ENCODE measurements at regions not wholly inside any gene's neighbourhood (a gene's known extent, or its start where the extent isn't known, plus 50 kb on each side); places are given as distances from the start of the nearest gene placed in this dataset.
"Not testable (repeated sequence)": the region's sequence is repeated elsewhere in the genome, so short reads cannot be mapped to it uniquely, and the experiment has no call there.

GRCh38 chrX:737021-737420, 106.4 kb downstream of the SHOX start:
- H3K27me3 ChIP-seq (ENCODE audit: control insufficient read depth in 3 of 3, insufficient read depth in 3 of 3, low read depth in 1 of 3, low read length in 3 of 3); H3K27ac ChIP-seq (replicated peaks; ENCODE audit: low read length); H3K4ac ChIP-seq (ENCODE audit: low read length); DNase-seq (ENCODE audit: low spot score); H2BK12ac ChIP-seq (ENCODE audit: low read length); H3K36me3 ChIP-seq (replicated peaks in 1 of 2; ENCODE audit: control insufficient read depth in 2 of 2, insufficient read depth in 2 of 2, low read length in 2 of 2); H3K4me2 ChIP-seq (ENCODE audit: insufficient read depth, low read length, poor library complexity, severe bottlenecking); H3K9me3 ChIP-seq (replicated peaks in 1 of 2; ENCODE audit: control insufficient read depth in 2 of 2, insufficient read depth in 1 of 2, low read depth in 1 of 2, low read length in 2 of 2); H4K8ac ChIP-seq (ENCODE audit: low read depth, low read length); H2BK120ac ChIP-seq (ENCODE audit: low read depth, low read length); H3K4me3 ChIP-seq (ENCODE audit: low read length in 2 of 2); H2BK5ac ChIP-seq (ENCODE audit: low read length); H3K79me1 ChIP-seq (ENCODE audit: low read depth, low read length); H2AK5ac ChIP-seq (ENCODE audit: low read depth, low read length); H3K18ac ChIP-seq (ENCODE audit: low read length); H3K23ac ChIP-seq (ENCODE audit: low read depth, low read length, poor library complexity); H2AFZ ChIP-seq (ENCODE audit: low read length); H3K14ac ChIP-seq (ENCODE audit: low read length); H2BK15ac ChIP-seq (ENCODE audit: low read length); H3K9ac ChIP-seq (ENCODE audit: low read depth, low read length, poor library complexity); H3K4me1 ChIP-seq (ENCODE audit: control insufficient read depth in 2 of 2, insufficient read depth in 1 of 2, low read depth in 1 of 2, low read length in 2 of 2): not testable (repeated sequence)
- no CpG with 5 or more reads among the region's 3 CpGs for WGBS, 2 donors (ENCODE audit: extremely low coverage in 2 of 2, insufficient read length in 2 of 2, insufficient replicate concordance in 1 of 2)
- H4K91ac ChIP-seq (ENCODE audit: low read depth, low read length, poor library complexity) = peak overlapping the region; percentile 31

- H3K36me3 ChIP-seq (replicated peaks in 1 of 2; ENCODE audit: control insufficient read depth in 2 of 2, insufficient read depth in 2 of 2, low read length in 2 of 2) = no peaks in the 10 kb centered on the region
- H3K18ac ChIP-seq (ENCODE audit: low read length) = peak overlapping the region; percentile 74
- H3K27ac ChIP-seq (replicated peaks; ENCODE audit: low read length) = no peak overlapping the region
- H2BK5ac ChIP-seq (ENCODE audit: low read length) = no peak overlapping the region
- no peak overlapping the region for H3K4me2 ChIP-seq (ENCODE audit: insufficient read depth, low read length, poor library complexity, severe bottlenecking)
- H3K23ac ChIP-seq (ENCODE audit: low read depth, low read length, poor library complexity) = no peak overlapping the region
- no peak overlapping the region for H2BK12ac ChIP-seq (ENCODE audit: low read length)
- no peak for DNase-seq (ENCODE audit: low spot score)
- H3K27me3 ChIP-seq (ENCODE audit: control insufficient read depth in 3 of 3, insufficient read depth in 3 of 3, low read depth in 1 of 3, low read length in 3 of 3) = no peaks in the 10 kb centered on the region
- H3K4me3 ChIP-seq (ENCODE audit: low read length in 2 of 2) = no peak overlapping the region
- H2AK5ac ChIP-seq (ENCODE audit: low read depth, low read length) = no peak overlapping the region
- peak overlapping the region; percentile 58 for H3K14ac ChIP-seq (ENCODE audit: low read length)
- no peaks in the 10 kb centered on the region for H3K79me1 ChIP-seq (ENCODE audit: low read depth, low read length)
- no CpG with 5 or more reads among the region's 17 CpGs for WGBS, 2 donors (ENCODE audit: extremely low coverage in 2 of 2, insufficient read length in 2 of 2, insufficient replicate concordance in 1 of 2)
- H3K9ac ChIP-seq (ENCODE audit: low read depth, low read length, poor library complexity) = no peak overlapping the region
- no peak overlapping the region for H4K8ac ChIP-seq (ENCODE audit: low read depth, low read length)
- no peak overlapping the region for H2BK120ac ChIP-seq (ENCODE audit: low read depth, low read length)
- no peaks in the 10 kb centered on the region for H3K4me1 ChIP-seq (ENCODE audit: control insufficient read depth in 2 of 2, insufficient read depth in 1 of 2, low read depth in 1 of 2, low read length in 2 of 2)
- no peak overlapping the region for H3K4ac ChIP-seq (ENCODE audit: low read length)
- H2AFZ ChIP-seq (ENCODE audit: low read length) = peak overlapping the region; percentile 45
- no peak overlapping the region for H4K91ac ChIP-seq (ENCODE audit: low read depth, low read length, poor library complexity)
- no peaks in the 10 kb centered on the region for H3K9me3 ChIP-seq (replicated peaks in 1 of 2; ENCODE audit: control insufficient read depth in 2 of 2, insufficient read depth in 1 of 2, low read depth in 1 of 2, low read length in 2 of 2)
- no peak overlapping the region for H2BK15ac ChIP-seq (ENCODE audit: low read length)
Measured at GRCh38 chrX:734362-734761, 103.8 kb downstream of the SHOX start.

GRCh38 chrX:733961-734360, 103.4 kb downstream of the SHOX start:
- H2BK120ac ChIP-seq (ENCODE audit: low read depth, low read length) = no peak overlapping the region
- no peaks in the 10 kb centered on the region for H3K4me1 ChIP-seq (ENCODE audit: control insufficient read depth in 2 of 2, insufficient read depth in 1 of 2, low read depth in 1 of 2, low read length in 2 of 2)
- no peaks in the 10 kb centered on the region for H3K36me3 ChIP-seq (replicated peaks in 1 of 2; ENCODE audit: control insufficient read depth in 2 of 2, insufficient read depth in 2 of 2, low read length in 2 of 2)
- no peak overlapping the region for H2BK5ac ChIP-seq (ENCODE audit: low read length)
- H2AFZ ChIP-seq (ENCODE audit: low read length) = no peak overlapping the region
- H3K4ac ChIP-seq (ENCODE audit: low read length) = no peak overlapping the region
- no peak overlapping the region for H2AK5ac ChIP-seq (ENCODE audit: low read depth, low read length)
- H3K27me3 ChIP-seq (ENCODE audit: control insufficient read depth in 3 of 3, insufficient read depth in 3 of 3, low read depth in 1 of 3, low read length in 3 of 3) = no peaks in the 10 kb centered on the region
- H4K8ac ChIP-seq (ENCODE audit: low read depth, low read length) = no peak overlapping the region
- H3K23ac ChIP-seq (ENCODE audit: low read depth, low read length, poor library complexity) = no peak overlapping the region
- H2BK15ac ChIP-seq (ENCODE audit: low read length) = no peak overlapping the region
- H3K18ac ChIP-seq (ENCODE audit: low read length) = no peak overlapping the region
- no peak overlapping the region for H3K4me3 ChIP-seq (ENCODE audit: low read length in 2 of 2)
- H3K27ac ChIP-seq (replicated peaks; ENCODE audit: low read length) = no peak overlapping the region
- no peak overlapping the region for H3K14ac ChIP-seq (ENCODE audit: low read length)
- H3K9me3 ChIP-seq (replicated peaks in 1 of 2; ENCODE audit: control insufficient read depth in 2 of 2, insufficient read depth in 1 of 2, low read depth in 1 of 2, low read length in 2 of 2) = no peaks in the 10 kb centered on the region
- no CpG with 5 or more reads among the region's 9 CpGs for WGBS, 2 donors (ENCODE audit: extremely low coverage in 2 of 2, insufficient read length in 2 of 2, insufficient replicate concordance in 1 of 2)
- H3K9ac ChIP-seq (ENCODE audit: low read depth, low read length, poor library complexity) = no peak overlapping the region
- no peak for DNase-seq (ENCODE audit: low spot score)
- H2BK12ac ChIP-seq (ENCODE audit: low read length) = no peak overlapping the region
- H3K79me1 ChIP-seq (ENCODE audit: low read depth, low read length) = no peaks in the 10 kb centered on the region
- no peak overlapping the region for H3K4me2 ChIP-seq (ENCODE audit: insufficient read depth, low read length, poor library complexity, severe bottlenecking)
- H4K91ac ChIP-seq (ENCODE audit: low read depth, low read length, poor library complexity) = no peak overlapping the region

- Histone ChIP-seq H3K36me3 (replicated peaks in 1 of 2; ENCODE audit: control insufficient read depth in 2 of 2, insufficient read depth in 2 of 2, low read length in 2 of 2) (no peaks in the 10 kb centered on the region), H4K8ac (ENCODE audit: low read depth, low read length) (no peak overlapping the region), H3K9ac (ENCODE audit: low read depth, low read length, poor library complexity) (no peak overlapping the region), H3K9me3 (replicated peaks in 1 of 2; ENCODE audit: control insufficient read depth in 2 of 2, insufficient read depth in 1 of 2, low read depth in 1 of 2, low read length in 2 of 2) (no peaks in the 10 kb centered on the region), H3K4me2 (ENCODE audit: insufficient read depth, low read length, poor library complexity, severe bottlenecking) (no peak overlapping the region), H3K4me3 (ENCODE audit: low read length in 2 of 2) (peak overlapping the region in 1 of 2 donors; percentile 24), H3K27ac (replicated peaks; ENCODE audit: low read length) (no peak overlapping the region), H3K14ac (ENCODE audit: low read length) (peak overlapping the region; percentile 21), H3K4ac (ENCODE audit: low read length) (no peak overlapping the region), H3K23ac (ENCODE audit: low read depth, low read length, poor library complexity) (peak overlapping the region; percentile 55), H2BK15ac (ENCODE audit: low read length) (peak overlapping the region; percentile 75), H3K27me3 (ENCODE audit: control insufficient read depth in 3 of 3, insufficient read depth in 3 of 3, low read depth in 1 of 3, low read length in 3 of 3) (no peaks in the 10 kb centered on the region), H3K18ac (ENCODE audit: low read length) (peak overlapping the region; percentile 87), H3K79me1 (ENCODE audit: low read depth, low read length) (no peaks in the 10 kb centered on the region), H4K91ac (ENCODE audit: low read depth, low read length, poor library complexity) (no peak overlapping the region), H2BK12ac (ENCODE audit: low read length) (peak overlapping the region; percentile 41), H2BK5ac (ENCODE audit: low read length) (peak overlapping the region; percentile 53), H3K4me1 (ENCODE audit: control insufficient read depth in 2 of 2, insufficient read depth in 1 of 2, low read depth in 1 of 2, low read length in 2 of 2) (peaks cover 0 to 2% of the 10 kb centered on the region in 2 donors), H2BK120ac (ENCODE audit: low read depth, low read length) (no peak overlapping the region), H2AFZ (ENCODE audit: low read length) (no peak overlapping the region), H2AK5ac (ENCODE audit: low read depth, low read length) (peak overlapping the region; percentile 46)
- no CpG with 5 or more reads among the region's 21 CpGs for WGBS, 2 donors (ENCODE audit: extremely low coverage in 2 of 2, insufficient read length in 2 of 2, insufficient replicate concordance in 1 of 2)
- no peak for DNase-seq (ENCODE audit: low spot score)
Measured at GRCh38 chrX:729583-730409, 99.2 kb downstream of the SHOX start.
